Activated naive CD8-positive, alpha-beta T cell (primary cell): ENCODE measurements at regions not wholly inside any gene's neighbourhood (a gene's known extent, or its start where the extent isn't known, plus 50 kb on each side); places are given as distances from the start of the nearest gene placed in this dataset.

Source experiments
- H3K27ac Mint-ChIP-seq: one replicate; pipeline ENCODE4 v1.8.0; 2021; ENCODE audit warnings: mixed read lengths
- H3K27me3 Mint-ChIP-seq: one replicate; pipeline ENCODE4 v1.8.0; 2021; ENCODE audit warnings: mixed read lengths
- H3K36me3 Mint-ChIP-seq: one replicate; pipeline ENCODE4 v1.8.0; 2021; ENCODE audit warnings: mixed read lengths
- H3K4me1 Mint-ChIP-seq: one replicate; pipeline ENCODE4 v1.8.0; 2021; ENCODE audit warnings: low read depth, mixed read lengths
- H3K4me3 Mint-ChIP-seq: one replicate; pipeline ENCODE4 v1.8.0; 2021; ENCODE audit warnings: mild to moderate bottlenecking, mixed read lengths
- H3K9me3 Mint-ChIP-seq: one replicate; pipeline ENCODE4 v1.8.0; 2021; ENCODE audit warnings: low read depth, mixed read lengths

- no peak overlapping the region for H3K27ac Mint-ChIP-seq
Observed at GRCh38 chr3:24646790-24647189, 152.1 kb upstream of the THRB start.

GRCh38 chr3:24648063-24648462 lies 153.4 kb upstream of the THRB start:
- Mint-ChIP-seq H3K4me3 (no peak overlapping the region), H3K36me3 (no peaks in the 10 kb centered on the region), H3K27ac (no peak overlapping the region), H3K27me3 (no peaks in the 10 kb centered on the region), H3K9me3 (peaks cover under 1% of the 10 kb centered on the region), H3K4me1 (no peaks in the 10 kb centered on the region)

More at GRCh38 chr3:24646790-24647189, 152.1 kb upstream of the THRB start:
- no peaks in the 10 kb centered on the region for H3K9me3 Mint-ChIP-seq
- no peak overlapping the region for H3K4me3 Mint-ChIP-seq
- H3K36me3 Mint-ChIP-seq = no peaks in the 10 kb centered on the region
- H3K27me3 Mint-ChIP-seq = no peaks in the 10 kb centered on the region
- no peaks in the 10 kb centered on the region for H3K4me1 Mint-ChIP-seq

DNA sequence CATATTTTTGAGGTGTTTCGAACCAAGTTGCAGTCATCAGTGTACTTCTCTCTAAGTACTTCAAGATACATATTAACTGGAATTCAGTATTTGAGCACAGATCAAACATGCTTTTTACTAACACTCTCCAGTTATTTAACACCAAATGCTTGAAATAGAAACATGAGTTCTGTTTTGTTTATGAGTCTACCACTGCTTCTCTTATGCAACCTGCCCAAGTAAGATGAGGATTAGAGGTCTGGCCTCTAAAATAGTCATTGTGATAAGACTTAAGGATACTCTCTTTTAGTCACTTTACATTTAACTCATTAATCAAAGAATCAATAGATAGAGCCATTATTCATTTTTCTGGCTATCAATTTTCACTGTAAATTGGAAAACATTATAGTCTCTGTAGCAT lies 156.2 kb upstream of the THRB start:
- H3K27me3 Mint-ChIP-seq = no peaks in the 10 kb centered on the region

GRCh38 chr3:24657870-24658510 lies 163.3 kb upstream of the THRB start:
- peaks cover 13% of the 10 kb centered on the region for H3K9me3 Mint-ChIP-seq
- H3K4me3 Mint-ChIP-seq = no peak overlapping the region
- no peaks in the 10 kb centered on the region for H3K36me3 Mint-ChIP-seq
- H3K27ac Mint-ChIP-seq = no peak overlapping the region
- no peaks in the 10 kb centered on the region for H3K27me3 Mint-ChIP-seq
- H3K4me1 Mint-ChIP-seq = no peaks in the 10 kb centered on the region

More for the DNA sequence above, 156.2 kb upstream of the THRB start:
- no peak overlapping the region for H3K27ac Mint-ChIP-seq
- H3K36me3 Mint-ChIP-seq = no peaks in the 10 kb centered on the region
- H3K9me3 Mint-ChIP-seq = peaks cover 8% of the 10 kb centered on the region
- H3K4me3 Mint-ChIP-seq = no peak overlapping the region
- no peaks in the 10 kb centered on the region for H3K4me1 Mint-ChIP-seq

DNA sequence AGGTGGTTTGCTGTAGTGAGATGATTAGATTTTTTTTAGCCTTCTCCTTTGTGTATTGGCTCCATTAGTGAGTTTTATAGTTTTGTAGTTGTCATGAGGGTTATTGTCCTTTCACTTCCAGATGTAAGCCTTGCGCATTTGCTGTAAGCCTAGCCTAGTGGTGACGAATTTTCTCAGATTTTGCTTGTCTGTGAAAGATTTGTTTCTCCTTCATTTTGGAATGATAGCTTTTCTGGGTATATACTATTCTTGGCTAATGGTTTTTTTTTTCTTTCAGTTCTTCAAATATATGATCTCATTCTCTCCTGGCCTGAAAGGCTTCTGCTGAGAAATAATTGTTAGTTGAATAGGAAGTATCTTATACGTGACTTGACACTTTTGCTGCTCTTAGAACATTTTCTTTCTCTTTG lies 166.5 kb upstream of the THRB start:
- H3K27me3 Mint-ChIP-seq = no peaks in the 10 kb centered on the region
- no peak overlapping the region for H3K4me3 Mint-ChIP-seq
- H3K27ac Mint-ChIP-seq = no peak overlapping the region
- no peaks in the 10 kb centered on the region for H3K36me3 Mint-ChIP-seq
- H3K4me1 Mint-ChIP-seq = no peaks in the 10 kb centered on the region
- peaks cover 3% of the 10 kb centered on the region for H3K9me3 Mint-ChIP-seq

GRCh38 chr3:24662449-24663345 lies 168.0 kb upstream of the THRB start:
- no peak overlapping the region for H3K27ac Mint-ChIP-seq
- no peaks in the 10 kb centered on the region for H3K4me1 Mint-ChIP-seq

GRCh38 chr3:24663406-24663805 lies 168.8 kb upstream of the THRB start:
- Mint-ChIP-seq H3K9me3 (peaks cover 3% of the 10 kb centered on the region), H3K4me1 (no peaks in the 10 kb centered on the region), H3K36me3 (no peaks in the 10 kb centered on the region), H3K27ac (no peak overlapping the region), H3K27me3 (no peaks in the 10 kb centered on the region), H3K4me3 (no peak overlapping the region)

More at GRCh38 chr3:24662449-24663345, 168.0 kb upstream of the THRB start:
- Mint-ChIP-seq H3K27me3 (no peaks in the 10 kb centered on the region), H3K36me3 (no peaks in the 10 kb centered on the region), H3K9me3 (peaks cover 3% of the 10 kb centered on the region), H3K4me3 (no peak overlapping the region)

- no peaks in the 10 kb centered on the region for H3K9me3 Mint-ChIP-seq
- no peak overlapping the region for H3K27ac Mint-ChIP-seq
- H3K27me3 Mint-ChIP-seq = peaks cover 2% of the 10 kb centered on the region
- H3K4me1 Mint-ChIP-seq = no peaks in the 10 kb centered on the region
- no peak overlapping the region for H3K4me3 Mint-ChIP-seq
- no peaks in the 10 kb centered on the region for H3K36me3 Mint-ChIP-seq
Observed at GRCh38 chr3:24668039-24668438, 173.4 kb upstream of the THRB start.

DNA sequence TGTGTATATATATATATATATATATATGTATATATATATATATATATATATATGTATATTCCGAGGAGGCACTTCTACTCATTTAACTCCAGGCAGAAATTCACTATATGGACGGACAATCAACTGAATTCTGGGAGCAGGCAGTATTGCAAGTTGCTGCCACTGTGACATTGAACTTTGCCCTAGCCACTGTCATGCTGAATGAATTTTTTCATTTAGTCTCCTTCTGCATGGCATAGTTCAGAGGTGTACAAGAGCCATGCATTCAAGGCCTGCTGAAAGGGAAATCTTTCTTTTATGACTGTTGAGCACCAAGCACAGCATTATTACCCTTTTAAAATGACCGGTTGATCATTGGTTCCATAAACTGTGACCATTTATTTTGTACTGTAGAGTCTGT lies 176.2 kb upstream of the THRB start:
- no peaks in the 10 kb centered on the region for H3K9me3 Mint-ChIP-seq
- H3K4me1 Mint-ChIP-seq = no peaks in the 10 kb centered on the region
- H3K27me3 Mint-ChIP-seq = peaks cover 6% of the 10 kb centered on the region
- H3K36me3 Mint-ChIP-seq = no peaks in the 10 kb centered on the region
- H3K4me3 Mint-ChIP-seq = no peak overlapping the region
- no peak overlapping the region for H3K27ac Mint-ChIP-seq

DNA sequence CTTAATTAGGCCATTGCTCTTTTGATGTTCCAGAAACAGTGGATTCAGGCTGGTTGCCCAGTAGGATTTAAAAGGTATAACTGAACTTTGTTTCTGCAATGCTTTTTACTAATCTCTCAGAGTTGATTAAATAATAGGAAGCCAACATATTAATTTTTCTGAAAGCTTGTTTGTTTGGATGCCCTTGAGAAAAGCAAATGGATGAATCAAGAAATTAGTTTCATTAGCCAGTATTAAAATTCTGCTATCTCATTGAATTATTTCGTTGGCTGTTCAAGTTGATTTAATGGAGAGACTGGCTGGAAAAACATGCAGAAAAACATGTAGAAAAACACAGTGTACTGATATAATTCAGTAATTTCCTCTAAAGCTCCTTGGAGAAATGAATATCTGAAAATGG lies 178.9 kb upstream of the THRB start:
- no peak overlapping the region for H3K4me3 Mint-ChIP-seq
- no peak overlapping the region for H3K27ac Mint-ChIP-seq
- no peaks in the 10 kb centered on the region for H3K36me3 Mint-ChIP-seq
- H3K27me3 Mint-ChIP-seq = peaks cover 14% of the 10 kb centered on the region
- H3K9me3 Mint-ChIP-seq = no peaks in the 10 kb centered on the region
- H3K4me1 Mint-ChIP-seq = peaks cover 6% of the 10 kb centered on the region

GRCh38 chr3:24674261-24674660 lies 179.6 kb upstream of the THRB start:
- Mint-ChIP-seq H3K27me3 (peaks cover 14% of the 10 kb centered on the region), H3K9me3 (no peaks in the 10 kb centered on the region), H3K27ac (no peak overlapping the region), H3K36me3 (no peaks in the 10 kb centered on the region), H3K4me1 (peaks cover 9% of the 10 kb centered on the region), H3K4me3 (no peak overlapping the region)

- Mint-ChIP-seq H3K9me3 (no peaks in the 10 kb centered on the region), H3K4me1 (peaks cover 9% of the 10 kb centered on the region), H3K27ac (no peak overlapping the region), H3K27me3 (peaks cover 17% of the 10 kb centered on the region), H3K36me3 (no peaks in the 10 kb centered on the region), H3K4me3 (peak overlapping the region; percentile 21)
Observed at GRCh38 chr3:24678021-24678420, 183.4 kb upstream of the THRB start.

DNA sequence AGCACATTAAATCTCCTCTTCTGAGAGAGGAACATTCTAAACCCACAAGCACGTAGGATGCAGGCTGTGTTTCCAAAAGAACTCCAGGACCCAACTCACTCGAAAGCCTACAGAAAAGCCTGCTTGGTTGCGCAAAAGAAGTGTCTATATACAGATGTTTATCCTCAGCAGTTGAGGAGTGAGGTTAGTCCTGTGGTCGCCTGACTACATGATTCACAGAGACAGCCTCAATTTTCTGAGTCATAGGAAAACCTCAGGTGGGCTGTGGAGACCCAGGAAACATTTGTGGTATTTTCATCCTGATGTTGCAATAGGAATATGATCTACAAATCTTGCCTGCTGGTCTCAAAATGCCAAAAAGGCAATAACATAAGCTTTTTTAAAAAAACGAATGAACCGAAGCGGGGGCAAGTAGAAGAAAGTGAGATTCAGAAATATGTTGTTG lies 183.8 kb upstream of the THRB start:
- Mint-ChIP-seq H3K4me3 (peak overlapping the region; percentile 21), H3K4me1 (peaks cover 9% of the 10 kb centered on the region), H3K36me3 (no peaks in the 10 kb centered on the region), H3K27ac (no peak overlapping the region), H3K9me3 (no peaks in the 10 kb centered on the region), H3K27me3 (peaks cover 17% of the 10 kb centered on the region)

DNA sequence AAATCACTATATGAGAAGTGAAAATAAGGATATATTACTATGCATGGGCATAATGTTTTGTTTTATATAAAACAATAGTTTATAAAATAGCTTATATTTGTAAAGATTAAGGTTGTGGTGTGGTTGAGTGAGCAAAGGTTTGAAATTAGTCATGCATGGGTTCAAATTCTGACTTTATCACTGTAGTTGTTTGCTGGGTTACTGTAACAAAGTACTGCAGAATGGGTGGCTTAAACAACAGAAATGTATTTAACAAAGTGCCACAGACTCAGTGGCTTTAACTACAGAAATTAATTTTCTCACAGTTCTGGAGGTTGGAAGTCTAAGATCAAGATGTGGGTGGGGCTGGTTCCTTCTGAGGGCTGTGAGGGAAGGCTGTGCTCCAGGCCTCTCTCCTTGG lies 184.8 kb upstream of the THRB start:
- H3K27me3 Mint-ChIP-seq = peaks cover 15% of the 10 kb centered on the region

DNA sequence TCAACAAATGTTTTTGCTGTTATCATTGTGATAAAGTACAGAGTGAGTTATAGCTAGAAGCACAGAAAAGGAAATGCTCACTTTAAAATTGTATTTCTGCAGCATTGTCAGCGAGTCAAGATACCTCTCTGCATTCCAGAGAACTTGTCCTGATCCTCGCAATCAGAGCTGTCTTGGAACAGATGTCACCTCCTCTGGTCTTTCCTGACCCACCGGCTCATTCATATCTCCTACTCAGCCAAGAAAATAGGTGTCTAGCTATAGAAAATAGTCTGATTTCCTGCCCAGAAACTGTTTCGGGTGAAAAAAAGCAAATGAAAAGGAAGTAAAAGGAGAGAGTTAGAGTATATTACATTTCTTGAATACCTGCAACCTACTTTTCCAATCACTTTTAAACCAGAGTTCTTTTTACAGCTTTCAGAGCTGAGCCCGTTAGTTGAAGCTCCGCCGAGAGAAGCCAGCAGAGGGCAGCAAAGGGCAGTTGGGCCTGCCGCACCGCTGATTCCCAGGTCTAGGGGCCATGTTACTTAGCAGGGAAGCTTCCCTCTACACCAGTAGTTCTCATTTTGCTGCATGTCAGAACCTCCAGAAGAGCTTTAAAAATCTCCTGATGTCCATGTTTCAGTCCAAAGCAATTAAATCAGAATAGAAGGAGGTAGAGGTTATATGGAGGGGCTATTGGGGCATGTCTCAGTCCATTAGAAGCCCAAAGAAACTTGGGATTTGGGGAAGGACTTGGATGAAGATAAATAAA lies 185.7 kb upstream of the THRB start:
- Mint-ChIP-seq H3K27me3 (peaks cover 18% of the 10 kb centered on the region), H3K4me1 (peaks cover 9% of the 10 kb centered on the region), H3K36me3 (no peaks in the 10 kb centered on the region), H3K9me3 (no peaks in the 10 kb centered on the region), H3K4me3 (no peak overlapping the region), H3K27ac (no peak overlapping the region)

More for the DNA sequence above, 184.8 kb upstream of the THRB start:
- H3K9me3 Mint-ChIP-seq = no peaks in the 10 kb centered on the region
- H3K4me1 Mint-ChIP-seq = peaks cover 9% of the 10 kb centered on the region
- no peak overlapping the region for H3K27ac Mint-ChIP-seq
- H3K4me3 Mint-ChIP-seq = no peak overlapping the region
- H3K36me3 Mint-ChIP-seq = no peaks in the 10 kb centered on the region
